ENCODE measurements at regions not wholly inside any gene's neighbourhood (a gene's known extent, or its start where the extent isn't known, plus 50 kb on each side); places are given as distances from the start of the nearest gene placed in this dataset.

DNA sequence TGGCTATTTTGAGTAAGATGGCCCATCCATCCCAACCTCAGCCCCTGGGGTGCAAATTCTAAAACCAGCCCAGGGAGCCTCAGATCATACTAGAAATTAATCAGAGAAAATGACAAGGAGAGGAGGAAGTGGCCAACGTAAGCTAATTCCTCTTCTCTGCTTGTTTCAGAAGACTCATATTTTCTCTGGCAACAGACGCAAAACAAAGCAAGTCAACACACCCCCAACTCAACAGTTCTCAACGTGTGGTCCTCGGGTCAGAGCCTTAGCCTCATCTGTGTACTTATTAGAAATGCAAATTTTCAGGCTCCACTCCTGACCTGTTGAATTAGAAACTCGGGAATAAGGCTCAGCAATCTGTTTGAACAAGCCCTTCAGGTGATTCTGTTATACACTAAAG lies 413.9 kb upstream of the AUTS2 start:
- Histone ChIP-seq H3K27me3 (no peaks in the 10 kb centered on the region), H3K4me1 (peaks cover 0 to 6% (median 0%) of the 10 kb centered on the region in 3 donors), H3K36me3 (no peaks in the 10 kb centered on the region), H3K9me3 (no peaks in the 10 kb centered on the region), H3K27ac (peak overlapping the region in 1 of 4 donors; percentile 47), H3K4me3 (no peak overlapping the region)
- WGBS, 2 donors (ENCODE audit: low coverage in 1 of 2) = 29 to 41% methylated on average over 4 to 5 of the region's 5 CpGs
- TF ChIP-seq, protein P1, sequence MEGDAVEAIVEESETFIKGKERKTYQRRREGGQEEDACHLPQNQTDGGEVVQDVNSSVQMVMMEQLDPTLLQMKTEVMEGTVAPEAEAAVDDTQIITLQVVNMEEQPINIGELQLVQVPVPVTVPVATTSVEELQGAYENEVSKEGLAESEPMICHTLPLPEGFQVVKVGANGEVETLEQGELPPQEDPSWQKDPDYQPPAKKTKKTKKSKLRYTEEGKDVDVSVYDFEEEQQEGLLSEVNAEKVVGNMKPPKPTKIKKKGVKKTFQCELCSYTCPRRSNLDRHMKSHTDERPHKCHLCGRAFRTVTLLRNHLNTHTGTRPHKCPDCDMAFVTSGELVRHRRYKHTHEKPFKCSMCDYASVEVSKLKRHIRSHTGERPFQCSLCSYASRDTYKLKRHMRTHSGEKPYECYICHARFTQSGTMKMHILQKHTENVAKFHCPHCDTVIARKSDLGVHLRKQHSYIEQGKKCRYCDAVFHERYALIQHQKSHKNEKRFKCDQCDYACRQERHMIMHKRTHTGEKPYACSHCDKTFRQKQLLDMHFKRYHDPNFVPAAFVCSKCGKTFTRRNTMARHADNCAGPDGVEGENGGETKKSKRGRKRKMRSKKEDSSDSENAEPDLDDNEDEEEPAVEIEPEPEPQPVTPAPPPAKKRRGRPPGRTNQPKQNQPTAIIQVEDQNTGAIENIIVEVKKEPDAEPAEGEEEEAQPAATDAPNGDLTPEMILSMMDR (IDR thresholded peaks at IDR 0.05) = no peak
- TF ChIP-seq EP300 (IDR thresholded peaks at IDR 0.05) (no peak), POLR2AphosphoS5 (IDR thresholded peaks at IDR 0.05) (no peak), POLR2A (IDR thresholded peaks at IDR 0.05) (no peak)
- ATAC-seq = no peak

- Histone ChIP-seq H3K4me3 (no peak overlapping the region), H3K4me1 (peaks cover 0 to 6% (median 0%) of the 10 kb centered on the region in 3 donors), H3K27me3 (no peaks in the 10 kb centered on the region), H3K36me3 (no peaks in the 10 kb centered on the region), H3K27ac (no peak overlapping the region), H3K9me3 (no peaks in the 10 kb centered on the region)
- 97 to 100% methylated on average over 2 to 3 of the region's 5 CpGs for WGBS, 2 donors (ENCODE audit: low coverage in 1 of 2)
- ATAC-seq = no peak
- TF ChIP-seq POLR2A (IDR thresholded peaks at IDR 0.05) (no peak), POLR2AphosphoS5 (IDR thresholded peaks at IDR 0.05) (no peak)
Observed at GRCh38 chr7:69185170-69185569, 413.1 kb upstream of the AUTS2 start.

- H3K27ac ChIP-seq = no peak overlapping the region
- no peaks in the 10 kb centered on the region for H3K36me3 ChIP-seq
- TF ChIP-seq POLR2A (IDR thresholded peaks at IDR 0.05) = no peak
- TF ChIP-seq EP300 (IDR thresholded peaks at IDR 0.05) = no peak
- TF ChIP-seq POLR2AphosphoS5 (IDR thresholded peaks at IDR 0.05) = no peak
- TF ChIP-seq, protein P1 (IDR thresholded peaks at IDR 0.05) = no peak
- 92 to 96% methylated on average over 5 of the region's 5 CpGs for WGBS, 2 donors (ENCODE audit: low coverage in 1 of 2)
- ATAC-seq = no peak
- H3K4me1 ChIP-seq = peaks cover 0 to 6% (median 0%) of the 10 kb centered on the region in 3 donors
- H3K4me3 ChIP-seq = no peak overlapping the region
- H3K27me3 ChIP-seq = no peaks in the 10 kb centered on the region
- no peaks in the 10 kb centered on the region for H3K9me3 ChIP-seq
Observed at GRCh38 chr7:69186974-69187373, 411.3 kb upstream of the AUTS2 start.

- Histone ChIP-seq H3K36me3 (no peaks in the 10 kb centered on the region), H3K4me3 (no peak overlapping the region), H3K27ac (no peak overlapping the region), H3K9me3 (no peaks in the 10 kb centered on the region), H3K4me1 (peaks cover 0 to 6% (median 0%) of the 10 kb centered on the region in 3 donors), H3K27me3 (no peaks in the 10 kb centered on the region)
- TF ChIP-seq POLR2A (IDR thresholded peaks at IDR 0.05) (no peak), EP300 (IDR thresholded peaks at IDR 0.05) (no peak), POLR2AphosphoS5 (IDR thresholded peaks at IDR 0.05) (no peak)
- TF ChIP-seq, protein P1 (IDR thresholded peaks at IDR 0.05) = no peak
- no peak for ATAC-seq
- 78 to 92% methylated on average over 1 to 3 of the region's 5 CpGs for WGBS, 2 donors (ENCODE audit: low coverage in 1 of 2)
Observed at GRCh38 chr7:69187824-69188333, 410.4 kb upstream of the AUTS2 start.

- no peak for TF ChIP-seq POLR2AphosphoS5 (IDR thresholded peaks at IDR 0.05)
- no peak for TF ChIP-seq POLR2A (IDR thresholded peaks at IDR 0.05)
- TF ChIP-seq EP300 (IDR thresholded peaks at IDR 0.05) = no peak
- TF ChIP-seq, protein P1 (IDR thresholded peaks at IDR 0.05) = no peak
- no peak overlapping the region for H3K4me3 ChIP-seq
- ATAC-seq = no peak
- H3K27me3 ChIP-seq = no peaks in the 10 kb centered on the region
- 94 to 96% methylated on average over 3 of the region's 3 CpGs for WGBS, 2 donors (ENCODE audit: low coverage in 1 of 2)
- no peak overlapping the region for H3K27ac ChIP-seq
- no peaks in the 10 kb centered on the region for H3K9me3 ChIP-seq
- no peaks in the 10 kb centered on the region for H3K36me3 ChIP-seq
- peaks cover 0 to 6% (median 0%) of the 10 kb centered on the region in 3 donors for H3K4me1 ChIP-seq
Observed at GRCh38 chr7:69189406-69189805, 408.9 kb upstream of the AUTS2 start.

Data from gastroesophageal sphincter (tissue), 4 donors.